Suppressor macrophage treated with lipopolysaccharide for 1 hour (primary cell): ENCODE measurements at regions not wholly inside any gene's neighbourhood (a gene's known extent, or its start where the extent isn't known, plus 50 kb on each side); places are given as distances from the start of the nearest gene placed in this dataset.

Source experiments
- DNase-seq, 3 donors: peaks; one replicate each; pipeline ENCODE4 v3.0.0-alpha.2; 2020 to 2022

GRCh38 chr7:41910940-41911600 is 208.2 kb upstream of the INHBA start:
- no peak for DNase-seq

GRCh38 chr7:41907444-41907843 is 204.6 kb upstream of the INHBA start:
- no peak for DNase-seq

GRCh38 chr7:41900532-41900931 is 197.6 kb upstream of the INHBA start:
- DNase-seq, result no peak

GRCh38 chr7:41899823-41900433 is 197.0 kb upstream of the INHBA start:
- no peak for DNase-seq

- no peak for DNase-seq
Observed at GRCh38 chr7:41893656-41894055, 190.8 kb upstream of the INHBA start.

GRCh38 chr7:41892356-41893100 is 189.6 kb upstream of the INHBA start:
- DNase-seq, result no peak

- DNase-seq, result peak in 2 of 3 donors; percentile 38 to 54
Observed at GRCh38 chr7:41891950-41892349, 189.1 kb upstream of the INHBA start.

GRCh38 chr7:41890631-41891274 is 187.9 kb upstream of the INHBA start:
- DNase-seq, result no peak

GRCh38 chr7:41889472-41889871 is 186.6 kb upstream of the INHBA start:
- no peak for DNase-seq

- DNase-seq, result no peak
Observed at GRCh38 chr7:41889040-41889439, 186.2 kb upstream of the INHBA start.

- DNase-seq, result no peak
Observed at GRCh38 chr7:41887416-41887815, 184.5 kb upstream of the INHBA start.

GRCh38 chr7:41886901-41887311 is 184.0 kb upstream of the INHBA start:
- no peak for DNase-seq

- peak; percentile 83 to 87 (median 85) for DNase-seq
Observed at GRCh38 chr7:41886262-41886900, 183.5 kb upstream of the INHBA start.

- no peak for DNase-seq
Observed at GRCh38 chr7:41885748-41886147, 182.9 kb upstream of the INHBA start.

GRCh38 chr7:41885078-41885477 is 182.2 kb upstream of the INHBA start:
- DNase-seq, result no peak

- no peak for DNase-seq
Observed at GRCh38 chr7:41882745-41883420, 180.0 kb upstream of the INHBA start.

- DNase-seq, result no peak
Observed at GRCh38 chr7:41882256-41882655, 179.4 kb upstream of the INHBA start.

- peak; percentile 95 to 99 (median 98) for DNase-seq
Observed at GRCh38 chr7:41881331-41882130, 178.6 kb upstream of the INHBA start.

- peak in 2 of 3 donors; percentile 37 to 55 for DNase-seq
Observed at GRCh38 chr7:41880107-41880506, 177.2 kb upstream of the INHBA start.

- DNase-seq, result no peak
Observed at GRCh38 chr7:41879403-41879802, 176.5 kb upstream of the INHBA start.
